ENCODE measurements at regions not wholly inside any gene's neighbourhood (a gene's known extent, or its start where the extent isn't known, plus 50 kb on each side); places are given as distances from the start of the nearest gene placed in this dataset.

DNA sequence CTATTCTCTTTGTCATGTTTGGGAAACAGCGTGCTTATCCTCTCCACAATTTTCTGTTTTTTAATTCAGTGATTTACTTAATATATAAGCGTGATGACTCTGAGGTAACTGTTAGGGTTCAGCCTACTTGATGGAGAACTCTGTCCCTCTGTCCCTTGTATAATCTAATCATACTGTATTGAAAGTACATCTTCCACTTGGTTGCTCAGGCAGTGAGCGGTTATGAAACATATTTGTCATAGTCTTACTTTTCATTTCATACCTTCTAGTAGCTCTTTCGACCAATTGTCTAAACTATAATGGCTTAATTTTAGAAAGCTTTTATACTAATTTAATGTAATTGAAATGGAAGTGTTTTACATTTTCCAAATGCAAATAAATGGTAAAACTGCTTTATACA, 469.0 kb downstream of the TLL1 start:
- DNase-seq (ENCODE audit: low read depth, low spot score), result no peak

DNA sequence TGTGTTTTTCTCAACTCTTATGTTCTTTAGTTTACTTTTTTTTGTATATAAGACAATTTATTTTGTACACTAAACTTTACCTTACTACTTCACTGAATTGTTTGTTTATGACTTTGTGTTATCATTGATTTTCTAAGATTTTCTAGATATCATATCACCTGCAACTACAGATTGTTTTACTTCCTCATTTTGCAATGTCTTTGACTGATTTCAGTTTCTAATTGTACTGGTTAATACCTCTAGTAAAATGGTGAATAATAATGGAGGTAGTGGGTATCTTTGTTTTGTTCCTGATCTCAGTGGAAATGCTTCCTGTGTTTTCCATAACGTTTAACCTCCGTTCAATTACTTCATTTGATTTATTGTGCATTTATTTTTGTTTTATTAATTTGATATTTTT, 490.2 kb downstream of the TLL1 start:
- no peak for DNase-seq (ENCODE audit: low read depth, low spot score)

DNA sequence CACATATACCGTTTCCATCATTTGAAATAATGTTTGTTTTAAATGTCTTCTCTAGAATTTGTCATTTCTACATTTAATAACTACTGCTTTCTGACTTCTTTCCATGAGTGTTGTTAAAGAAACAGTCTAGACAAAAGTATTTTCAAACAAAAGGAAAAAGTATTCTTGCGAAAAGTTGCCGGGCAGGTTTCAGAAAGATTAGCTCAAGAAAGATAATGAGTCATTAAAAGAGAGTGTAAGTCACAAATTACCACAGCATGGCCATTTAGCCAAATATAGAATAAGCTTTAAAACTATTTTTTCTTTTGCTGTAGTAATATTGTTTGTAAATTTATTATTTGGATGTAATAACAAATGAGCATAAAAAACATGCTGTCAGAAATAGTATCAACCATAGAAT, 493.0 kb downstream of the TLL1 start:
- no peak for DNase-seq (ENCODE audit: low read depth, low spot score)

DNA sequence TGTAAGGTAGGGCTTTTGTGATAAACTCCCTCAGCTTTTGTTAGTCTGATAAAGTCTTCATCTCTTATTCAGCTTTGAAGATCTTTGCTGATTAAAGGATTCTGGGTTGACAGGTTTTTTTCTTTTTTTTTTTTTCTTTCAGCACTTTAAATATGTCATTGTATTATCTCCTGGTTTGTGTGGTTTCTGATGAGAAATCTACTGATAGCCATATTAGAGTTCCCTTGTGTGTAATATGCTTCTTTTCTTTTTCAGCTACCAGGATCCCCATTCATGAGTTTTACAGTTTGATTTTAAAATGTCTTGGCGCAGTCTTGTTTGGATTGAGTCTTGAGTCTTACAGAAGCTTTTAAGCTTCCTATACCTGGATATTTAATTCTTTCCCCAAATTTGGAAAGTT, 504.5 kb downstream of the TLL1 start:
- no peak for DNase-seq (ENCODE audit: low read depth, low spot score)

DNA sequence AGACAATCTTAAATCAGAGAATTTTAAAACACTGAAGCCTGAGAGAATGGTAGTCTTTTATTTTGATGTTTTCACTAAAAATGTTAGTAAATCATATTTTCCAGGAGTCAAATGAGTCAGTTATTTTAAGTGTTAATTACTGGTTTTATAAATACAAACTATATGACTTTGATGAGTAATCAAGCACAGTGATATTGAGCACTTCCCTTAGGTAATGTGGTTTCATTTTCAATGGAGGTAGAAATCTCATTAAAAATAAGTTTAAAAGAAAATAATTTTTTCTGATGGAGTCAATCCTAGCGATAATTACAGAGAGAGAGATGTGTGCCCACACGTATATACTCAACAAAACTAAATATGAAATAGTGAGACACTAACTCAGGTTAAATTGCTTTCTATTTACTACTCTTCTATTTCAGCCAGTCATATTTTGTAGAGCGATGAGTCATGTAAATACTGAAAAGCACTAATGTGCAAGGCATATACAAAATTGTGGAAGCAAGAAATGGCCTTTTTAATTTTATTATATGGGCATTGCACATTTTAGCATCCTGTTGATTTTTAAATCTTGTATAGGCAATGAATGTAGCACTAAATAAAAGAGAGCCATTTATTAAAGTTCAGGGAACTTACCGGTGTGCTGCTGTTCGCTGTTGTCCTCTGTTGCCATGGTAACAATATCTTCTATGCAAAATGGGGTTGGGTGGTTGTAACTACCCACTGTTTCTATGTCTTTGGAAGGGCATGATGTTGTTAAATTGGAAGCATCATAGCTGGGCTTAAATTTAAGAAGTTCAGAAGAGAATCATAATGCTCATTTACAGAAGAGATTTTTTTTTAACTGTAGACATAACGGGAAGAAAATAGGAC, 513.7 kb downstream of the TLL1 start:
- DNase-seq (ENCODE audit: low read depth, low spot score), result no peak

DNA sequence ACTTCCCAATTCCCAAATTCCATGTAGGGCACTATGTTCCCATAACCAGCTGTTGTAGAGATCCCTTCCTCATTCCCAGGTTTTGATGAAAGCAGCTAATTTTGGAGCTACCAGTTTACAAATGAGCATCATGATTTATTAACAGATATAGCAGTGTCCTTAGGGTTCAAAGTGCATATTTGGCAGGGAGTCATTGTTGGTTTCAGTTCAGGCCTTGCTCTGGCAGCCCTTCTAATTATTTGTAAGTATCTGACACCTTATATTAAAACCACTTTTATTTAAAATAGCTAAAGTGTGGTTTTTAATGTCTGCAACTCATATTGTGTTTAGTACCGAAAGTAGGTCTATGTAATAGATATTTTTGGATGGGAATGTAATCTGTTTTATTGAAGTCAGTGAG, 518.5 kb downstream of the TLL1 start:
- no peak for DNase-seq (ENCODE audit: low read depth, low spot score)

DNA sequence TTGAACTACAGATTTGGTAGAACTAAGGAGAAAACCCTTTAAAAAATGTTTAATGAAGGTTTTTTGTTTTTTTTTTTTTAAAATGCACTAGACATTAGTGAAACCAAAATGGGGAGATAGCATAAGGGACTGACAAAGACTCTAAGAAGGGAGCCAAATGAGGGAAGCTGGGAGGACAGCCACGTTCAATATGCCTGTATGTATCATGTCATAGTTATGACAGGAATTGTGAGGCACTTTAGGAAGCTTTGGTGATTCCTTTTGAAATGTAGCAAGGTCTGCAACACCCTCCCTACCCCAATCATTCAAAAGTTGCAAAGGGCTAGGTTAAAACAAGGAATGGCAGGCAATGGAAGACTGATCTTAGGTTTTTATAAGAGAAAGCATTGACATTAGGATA, 526.0 kb downstream of the TLL1 start:
- no peak for DNase-seq (ENCODE audit: low read depth, low spot score)

DNA sequence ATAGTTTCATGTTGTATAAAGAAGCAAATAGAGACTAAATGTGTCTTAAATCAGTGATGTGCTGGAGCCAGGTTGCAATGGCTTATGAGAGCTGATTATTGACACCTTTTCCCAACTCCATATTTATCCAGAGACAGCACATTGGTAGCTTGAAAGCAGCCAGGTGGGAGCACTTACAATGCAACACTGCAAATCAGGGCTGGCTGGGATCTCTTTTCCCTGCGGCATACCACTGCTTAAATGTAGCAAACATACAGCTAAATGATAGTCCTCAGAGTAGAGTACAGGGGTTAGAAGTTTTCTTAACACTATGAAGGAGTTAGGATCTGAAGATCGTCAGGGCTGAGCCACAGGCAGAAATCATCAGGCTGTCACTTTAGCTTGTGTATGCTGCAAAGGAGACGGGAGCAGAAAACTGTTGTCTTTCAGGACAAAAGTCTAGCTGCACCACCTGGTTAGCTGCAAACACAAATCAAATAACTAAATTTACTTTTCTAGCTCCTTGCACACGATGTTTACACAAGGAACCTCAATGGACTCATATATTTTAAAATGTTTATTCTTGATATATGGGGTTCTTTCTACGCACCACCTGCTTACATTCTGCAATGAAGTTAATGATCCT, 527.3 kb downstream of the TLL1 start:
- DNase-seq (ENCODE audit: low read depth, low spot score), result no peak

DNA sequence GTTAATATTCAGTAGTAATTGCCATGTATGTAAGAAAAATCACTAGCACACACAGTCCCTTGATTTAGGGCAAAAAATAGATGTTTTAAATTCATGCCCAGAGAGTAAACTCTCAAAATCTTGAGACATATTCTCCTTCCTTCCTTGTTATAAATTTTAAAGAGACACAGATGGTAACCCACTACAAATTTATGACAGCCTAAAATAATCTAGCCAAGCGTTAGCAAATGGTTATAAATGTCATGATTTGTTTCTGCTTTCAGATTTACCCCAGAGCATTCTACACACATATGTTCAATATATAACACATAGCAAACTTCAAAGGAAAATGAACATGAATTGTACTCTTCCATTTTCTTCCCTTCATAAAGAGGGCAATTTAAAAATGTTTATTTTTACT, 540.3 kb downstream of the TLL1 start:
- no peak for DNase-seq (ENCODE audit: low read depth, low spot score)

DNA sequence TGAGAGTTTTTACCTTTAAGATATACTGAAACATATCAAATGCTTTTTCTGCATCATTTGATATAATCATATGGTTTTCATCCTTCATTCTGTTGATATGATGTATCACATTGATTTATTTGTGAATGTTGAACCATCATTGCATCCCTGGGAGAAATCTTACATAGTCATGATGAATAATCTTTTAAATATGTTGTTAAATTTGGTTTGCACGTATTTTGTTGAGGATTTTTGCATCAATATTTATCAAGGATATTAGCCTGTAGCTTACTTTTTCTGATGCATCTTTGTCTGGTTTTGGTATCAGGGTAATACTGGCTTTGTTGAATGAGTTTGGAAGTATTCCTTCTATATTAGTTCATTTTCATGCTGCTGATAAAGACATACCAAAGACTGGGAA, 541.4 kb downstream of the TLL1 start:
- DNase-seq (ENCODE audit: low read depth, low spot score), result no peak

DNA sequence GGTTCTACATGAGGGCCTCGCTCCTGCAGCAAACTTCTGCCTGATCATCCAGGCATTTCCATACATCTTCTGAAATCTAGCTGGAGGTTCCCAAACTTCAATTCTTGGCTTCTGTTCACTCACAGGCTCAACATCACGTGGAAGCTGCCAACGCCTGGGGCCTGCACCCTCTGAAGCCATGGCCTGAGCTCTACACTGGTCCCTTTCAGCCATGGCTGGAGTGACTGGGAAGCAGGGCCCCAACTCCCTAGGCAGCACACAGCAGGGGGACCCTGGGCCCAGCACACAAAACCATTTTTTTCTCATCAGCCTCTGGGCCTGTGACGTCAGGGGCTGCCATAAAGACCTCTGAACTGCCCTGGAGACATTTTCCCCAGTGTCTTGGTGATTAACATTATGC, 542.7 kb downstream of the TLL1 start:
- DNase-seq (ENCODE audit: low read depth, low spot score), result no peak

DNA sequence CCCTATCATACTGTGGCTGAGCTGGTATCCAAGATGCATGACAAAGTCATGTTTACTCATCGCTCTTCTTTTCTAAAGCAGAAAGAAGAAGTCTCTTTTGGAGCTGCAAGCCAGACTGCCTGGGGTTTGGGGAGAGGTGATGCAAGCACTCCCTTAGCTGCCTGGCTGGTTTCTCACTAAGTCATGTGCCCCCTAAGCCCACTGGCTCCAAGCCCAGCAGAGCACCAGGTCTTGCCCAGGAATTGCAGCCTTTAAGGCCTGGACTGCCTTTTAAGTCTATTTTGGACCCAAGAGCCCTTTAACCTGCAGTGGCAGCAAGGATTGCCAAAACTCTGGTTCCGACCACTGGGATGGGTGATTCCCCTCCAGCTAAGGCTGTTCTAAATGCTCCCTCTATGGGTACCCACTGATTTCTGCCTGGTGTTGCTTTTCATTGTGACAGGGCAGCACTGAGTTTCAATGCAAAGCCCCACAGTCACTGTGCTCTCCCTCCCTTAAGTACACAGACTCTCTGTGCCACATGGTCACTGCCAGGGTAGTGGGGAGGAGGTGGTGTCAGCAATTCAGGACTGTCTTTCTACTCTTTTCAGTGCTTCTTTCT, 548.6 kb downstream of the TLL1 start:
- DNase-seq (ENCODE audit: low read depth, low spot score), result no peak

DNA sequence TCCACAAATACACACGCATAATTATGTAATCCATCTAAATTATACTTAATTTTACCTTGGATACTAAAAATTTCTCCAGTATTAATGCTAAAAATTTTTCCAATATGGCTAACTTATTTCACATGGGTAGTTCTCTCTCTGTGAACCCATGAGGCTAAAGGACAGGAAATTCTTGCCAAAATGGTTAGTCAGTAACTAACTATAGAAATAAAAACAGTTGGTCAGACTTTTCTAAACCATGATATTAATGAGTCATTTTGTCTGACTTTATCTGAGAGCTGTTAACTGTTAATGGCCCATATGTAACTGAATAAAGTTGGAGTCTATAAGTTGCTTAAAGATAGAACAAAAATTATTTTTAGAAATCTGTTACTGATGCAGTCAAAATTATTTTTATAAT, 549.4 kb downstream of the TLL1 start:
- DNase-seq (ENCODE audit: low read depth, low spot score), result no peak

DNA sequence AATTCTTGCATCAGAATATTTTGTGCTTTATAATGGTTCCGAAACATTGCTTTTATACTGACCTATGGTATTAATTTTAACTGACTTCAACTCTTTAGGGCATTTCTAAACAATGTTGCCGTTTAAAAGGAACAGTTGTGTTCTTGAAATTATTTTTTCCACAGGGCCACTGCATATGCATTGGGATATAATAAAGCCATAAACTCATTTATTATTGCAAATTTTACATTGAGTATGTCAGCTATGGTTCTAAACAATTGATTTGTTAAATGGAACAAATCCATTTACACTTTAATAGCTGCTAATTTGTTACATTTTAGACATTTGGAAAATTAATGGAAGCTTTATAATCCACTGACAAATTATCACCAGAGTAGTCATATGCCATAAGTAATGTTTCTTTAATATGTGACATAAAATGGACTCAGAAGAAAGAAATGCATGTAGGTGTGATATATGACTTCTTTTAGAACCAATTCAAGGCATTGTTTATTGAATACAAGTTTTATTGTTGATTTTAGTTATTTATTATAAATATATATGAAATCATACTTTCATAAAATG, 553.3 kb downstream of the TLL1 start:
- DNase-seq (ENCODE audit: low read depth, low spot score), result no peak

DNA sequence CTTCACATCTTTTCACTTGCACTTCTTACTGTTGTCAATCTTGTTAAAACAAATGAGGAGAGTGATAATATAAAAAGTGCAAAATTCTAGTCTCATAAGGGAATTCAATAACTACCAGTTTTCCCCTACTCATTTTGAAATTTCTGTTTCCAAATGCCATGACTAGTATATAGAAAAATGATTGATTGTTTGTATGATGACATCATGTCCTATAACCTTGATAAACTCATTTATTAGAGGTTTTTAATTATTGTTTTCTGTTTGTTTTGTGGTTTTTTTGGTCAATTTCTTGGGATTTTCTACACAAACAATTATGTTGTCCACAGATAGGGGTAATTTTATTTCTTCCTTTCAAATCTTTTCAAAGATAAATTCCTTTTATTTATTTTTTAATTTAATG, 559.1 kb downstream of the TLL1 start:
- no peak for DNase-seq (ENCODE audit: low read depth, low spot score)

DNA sequence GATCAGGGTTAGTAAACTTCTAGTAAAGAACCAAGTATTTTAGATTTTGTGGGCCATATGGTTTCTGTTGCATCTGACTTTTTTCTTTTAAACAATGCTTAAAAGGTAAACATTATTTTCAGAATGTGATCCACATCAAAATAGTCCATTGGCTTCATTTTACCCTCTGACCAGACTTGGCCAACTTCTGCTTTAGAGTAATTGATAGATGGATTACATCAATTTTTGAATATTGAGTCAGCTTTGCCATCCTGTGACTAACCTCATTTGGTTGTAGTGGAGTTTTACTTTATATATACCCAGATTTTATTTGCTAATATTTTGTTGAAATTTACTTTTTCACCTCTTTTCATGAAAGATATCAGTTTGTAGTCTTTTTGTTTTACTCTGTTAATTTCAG, 559.8 kb downstream of the TLL1 start:
- no peak for DNase-seq (ENCODE audit: low read depth, low spot score)

DNA sequence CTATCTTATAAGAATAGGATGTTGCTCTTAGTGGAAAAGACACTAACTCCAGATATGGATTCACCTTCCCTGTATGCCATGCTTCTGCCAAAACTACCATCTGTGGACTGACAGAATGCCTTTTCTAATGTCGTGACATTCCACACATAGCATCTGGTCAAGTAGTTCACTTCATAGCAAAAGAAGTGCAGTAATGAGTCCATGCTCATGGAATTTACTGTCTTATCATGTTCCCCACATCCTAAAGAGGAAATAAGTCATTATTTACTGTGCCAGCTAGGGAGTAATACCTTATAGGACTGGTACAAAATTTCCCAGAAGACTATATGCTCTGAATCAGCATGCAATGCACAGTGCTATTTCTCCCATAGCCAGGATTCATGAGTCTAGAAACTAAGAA, 562.4 kb downstream of the TLL1 start:
- no peak for DNase-seq (ENCODE audit: low read depth, low spot score)

DNA sequence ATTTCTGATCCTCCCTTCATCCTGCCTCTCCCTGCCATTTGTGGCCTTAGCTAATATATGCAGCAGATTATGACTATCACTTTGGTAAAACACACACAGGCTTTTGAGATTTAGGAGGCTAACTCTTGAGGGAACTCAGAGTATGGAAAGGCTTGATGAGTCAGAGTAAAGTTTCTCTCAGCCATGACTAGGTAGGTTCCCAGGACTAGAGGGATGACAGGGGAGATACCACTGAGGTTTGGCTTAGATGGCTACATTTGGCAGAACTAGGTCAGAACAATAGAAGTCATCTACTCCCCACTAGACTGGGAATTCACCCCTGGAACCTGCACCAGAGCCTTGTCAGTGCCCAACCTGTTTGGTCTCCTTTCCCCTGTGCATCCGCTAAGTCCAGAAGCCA, 585.7 kb downstream of the TLL1 start:
- no peak for DNase-seq (ENCODE audit: low read depth, low spot score)

DNA sequence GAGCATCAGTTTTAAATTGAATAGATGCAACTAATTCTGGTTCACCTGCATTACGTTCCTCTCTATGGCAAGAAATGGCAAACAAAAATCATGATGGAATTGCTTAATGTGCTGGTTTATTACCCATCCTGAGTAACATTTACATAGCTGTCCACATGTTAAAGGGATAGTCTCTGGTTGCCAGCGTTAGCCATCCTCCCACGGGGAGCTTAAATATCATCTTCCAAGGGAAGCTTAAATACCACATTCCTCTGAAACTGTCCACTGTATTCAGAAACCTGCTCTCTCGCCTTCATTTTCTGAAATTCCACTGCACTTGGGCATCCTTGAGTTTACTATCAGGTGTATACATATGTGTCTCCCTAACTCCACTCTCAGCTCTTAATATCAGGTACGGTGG, 586.6 kb downstream of the TLL1 start:
- DNase-seq (ENCODE audit: low read depth, low spot score), result no peak

DNA sequence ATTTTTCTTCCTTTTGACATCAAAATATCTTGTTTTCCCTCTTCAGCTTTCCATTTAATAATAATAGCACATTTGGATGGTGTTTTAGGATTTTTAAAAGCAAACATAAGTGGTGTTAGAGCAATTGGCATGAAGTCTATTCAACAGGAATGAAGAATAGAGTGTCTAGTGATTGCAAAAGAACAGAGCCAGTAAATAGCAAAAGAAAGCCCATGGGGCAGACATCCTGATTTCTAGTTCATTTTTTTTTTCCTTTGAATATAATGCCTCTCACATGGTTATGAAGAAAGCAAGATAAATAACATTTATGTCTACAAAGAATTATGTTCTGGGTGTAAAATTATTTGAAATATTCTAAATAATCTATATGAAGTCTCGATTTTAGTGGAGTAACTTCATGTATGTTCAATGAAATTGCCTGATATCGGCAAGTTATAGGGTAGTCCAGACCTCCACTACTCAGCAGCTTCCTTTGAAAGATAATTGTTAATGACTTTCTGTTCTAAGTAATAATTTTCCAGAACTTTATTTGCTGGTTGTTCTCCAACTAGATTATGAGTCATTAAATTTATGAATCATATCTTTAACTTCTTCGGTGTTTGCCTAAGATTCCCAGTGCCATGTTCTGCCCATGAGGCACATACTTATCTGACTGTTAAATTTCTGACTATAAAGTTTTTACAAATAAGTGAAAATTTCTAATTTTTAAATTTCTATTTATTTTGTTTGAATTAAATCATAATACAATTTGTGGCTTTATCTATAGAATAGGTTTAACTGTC, 587.9 kb downstream of the TLL1 start:
- DNase-seq (ENCODE audit: low read depth, low spot score), result no peak

DNA sequence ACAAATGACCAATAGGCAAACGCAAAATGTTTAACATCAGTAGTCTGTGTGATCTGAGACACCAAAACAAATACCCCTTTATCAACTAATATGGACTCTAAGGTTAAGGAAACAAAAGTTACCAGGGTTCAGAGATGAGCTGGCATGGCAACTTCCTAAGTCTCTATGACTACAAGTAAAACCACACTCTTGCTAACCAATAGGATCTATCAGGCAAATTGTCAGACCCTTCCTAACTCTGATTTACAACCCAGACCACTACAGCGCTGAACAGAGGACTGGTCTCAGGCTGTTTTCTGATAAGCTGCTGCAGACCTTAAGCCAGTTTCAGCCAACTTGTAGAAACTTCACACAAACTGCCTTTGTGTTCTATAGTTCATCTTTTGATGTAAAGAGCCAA, 608.0 kb downstream of the TLL1 start:
- no peak for DNase-seq (ENCODE audit: low read depth, low spot score)

DNA sequence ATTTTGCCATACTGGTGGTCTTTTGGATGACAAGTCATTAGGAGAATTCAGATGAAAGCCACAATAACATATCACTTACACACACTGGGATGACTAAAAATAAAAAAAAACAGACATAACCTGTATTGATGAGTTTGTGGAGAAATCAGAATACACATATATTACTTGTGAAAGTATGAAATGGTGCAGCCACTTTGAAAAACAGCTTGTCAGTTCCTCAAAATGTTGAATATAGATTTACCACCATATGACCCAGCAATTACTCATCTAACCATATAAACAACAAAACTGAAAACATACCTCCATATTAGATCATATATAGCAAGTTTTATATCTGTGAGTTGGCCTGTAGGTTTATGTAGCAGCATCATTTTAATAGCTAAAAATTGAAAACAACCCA, 608.7 kb downstream of the TLL1 start:
- DNase-seq (ENCODE audit: low read depth, low spot score), result no peak
